Neuronal stem cell (in vitro differentiated cells): ENCODE measurements at regions not wholly inside any gene's neighbourhood (a gene's known extent, or its start where the extent isn't known, plus 50 kb on each side); places are given as distances from the start of the nearest gene placed in this dataset.

Experiments
- DNase-seq: peaks from one replicate; pipeline ENCODE4 v3.0.0-alpha.2; 2013; ENCODE audit warnings: low spot score
- H2AFZ ChIP-seq: one replicate; pipeline ENCODE4 v1.6.1; 2013; ENCODE audit warnings: mild to moderate bottlenecking, low read length, inconsistent platforms
- H2AK5ac ChIP-seq: 2 replicates; pipeline ENCODE4 v1.6.1; 2013; ENCODE audit warnings: low read depth, mild to moderate bottlenecking, inconsistent platforms, low read length, moderate library complexity, mixed read lengths
- H2BK120ac ChIP-seq: 2 replicates; pipeline ENCODE4 v1.6.1; 2013; ENCODE audit warnings: low read depth, mild to moderate bottlenecking, inconsistent platforms, low read length, moderate library complexity, mixed read lengths
- H2BK12ac ChIP-seq: one replicate; pipeline ENCODE4 v1.6.1; 2013; ENCODE audit warnings: low read length, inconsistent platforms
- H2BK15ac ChIP-seq: 2 replicates; pipeline ENCODE4 v1.6.1; 2013; ENCODE audit warnings: mild to moderate bottlenecking, low read length, inconsistent platforms, mixed read lengths
- H2BK5ac ChIP-seq: one replicate; pipeline ENCODE4 v1.6.1; 2013; ENCODE audit warnings: inconsistent platforms, mild to moderate bottlenecking, low read length, moderate library complexity
- H3K14ac ChIP-seq: one replicate; pipeline ENCODE4 v1.6.1; 2013; ENCODE audit warnings: low read length, inconsistent platforms
- H3K18ac ChIP-seq: 2 replicates; pipeline ENCODE4 v1.6.1; 2013; ENCODE audit warnings: low read length, inconsistent platforms
- H3K23ac ChIP-seq: 2 replicates; pipeline ENCODE4 v1.6.1; 2013; ENCODE audit warnings: low read depth, mild to moderate bottlenecking, mixed read lengths, low read length, inconsistent platforms; ENCODE audit not compliant: poor library complexity
- H3K27ac ChIP-seq: replicated peaks from 3 replicates; pipeline ENCODE4 v1.5.1; 2013; ENCODE audit warnings: low read length, inconsistent platforms
- H3K27me3 ChIP-seq, 3 experiments: 2 replicates each; pipeline ENCODE4 v1.6.1; 2013; ENCODE audit warnings: low read length in 3 of 3, mild to moderate bottlenecking in 2 of 3, inconsistent platforms in 1 of 3, low read depth in 1 of 3, mixed read lengths in 1 of 3, moderate library complexity in 1 of 3; ENCODE audit not compliant: control insufficient read depth in 3 of 3, insufficient read depth in 3 of 3
- H3K36me3 ChIP-seq, 2 donors: replicated peaks in 1 of 2; 2 replicates each; pipeline ENCODE4 v1.6.1; 2013; ENCODE audit warnings: low read length in 2 of 2; ENCODE audit not compliant: control insufficient read depth in 2 of 2, insufficient read depth in 2 of 2
- H3K4ac ChIP-seq: 2 replicates; pipeline ENCODE4 v1.6.1; 2013; ENCODE audit warnings: inconsistent platforms, mild to moderate bottlenecking, low read length, moderate library complexity
- H3K4me1 ChIP-seq, 2 donors: 1 replicate in 1 of 2; 2 replicates in 1 of 2; pipeline ENCODE4 v1.6.1; 2013; ENCODE audit warnings: low read length in 2 of 2, low read depth in 1 of 2; ENCODE audit not compliant: control insufficient read depth in 2 of 2, insufficient read depth in 1 of 2
- H3K4me2 ChIP-seq: one replicate; pipeline ENCODE4 v1.6.1; 2013; ENCODE audit warnings: mild to moderate bottlenecking, low read length, inconsistent platforms; ENCODE audit not compliant: insufficient read depth, poor library complexity, severe bottlenecking
- H3K4me3 ChIP-seq, 2 donors: 2 replicates each; pipeline ENCODE4 v1.5.1; 2013; ENCODE audit warnings: low read length in 2 of 2, mild to moderate bottlenecking in 2 of 2, inconsistent platforms in 1 of 2, moderate library complexity in 1 of 2
- H3K79me1 ChIP-seq: one replicate; pipeline ENCODE4 v1.6.1; 2013; ENCODE audit warnings: low read depth, mild to moderate bottlenecking, inconsistent platforms, low read length, moderate library complexity
- H3K9ac ChIP-seq: one replicate; pipeline ENCODE4 v1.6.1; 2013; ENCODE audit warnings: mild to moderate bottlenecking, low read depth, low read length, inconsistent platforms; ENCODE audit not compliant: poor library complexity
- H3K9me3 ChIP-seq, 2 donors: replicated peaks in 1 of 2; 2 replicates each; pipeline versions ENCODE3 to v1.6.1; 2013; ENCODE audit warnings: low read length in 2 of 2, mild to moderate bottlenecking in 2 of 2, inconsistent platforms in 1 of 2, low read depth in 1 of 2, mixed read lengths in 1 of 2, moderate library complexity in 1 of 2; ENCODE audit not compliant: control insufficient read depth in 2 of 2, insufficient read depth in 1 of 2
- H4K8ac ChIP-seq: one replicate; pipeline ENCODE4 v1.6.1; 2013; ENCODE audit warnings: low read depth, mild to moderate bottlenecking, inconsistent platforms, low read length, moderate library complexity
- H4K91ac ChIP-seq: one replicate; pipeline ENCODE4 v1.6.1; 2013; ENCODE audit warnings: low read length, low read depth, mild to moderate bottlenecking, inconsistent platforms; ENCODE audit not compliant: poor library complexity
- WGBS, 2 donors: extraction: QIAGEN DNeasy Blood & Tissue Kit; methylation state at CpG; one replicate each; pipeline ENCODE4 v1.1.7; 2013; ENCODE audit warnings: missing lambda C conversion rate in 2 of 2, mixed read lengths in 1 of 2; ENCODE audit not compliant: insufficient read length in 2 of 2, insufficient replicate concordance in 1 of 2; ENCODE audit errors: extremely low coverage in 2 of 2; 5-methylcytosine and 5-hydroxymethylcytosine counted together

GRCh38 chr4:176906709-176907108 lies 114.0 kb upstream of the VEGFC start:
- Histone ChIP-seq H3K14ac (no peak overlapping the region), H3K79me1 (no peaks in the 10 kb centered on the region), H3K27me3 (no peaks in the 10 kb centered on the region), H2BK120ac (no peak overlapping the region), H2BK15ac (no peak overlapping the region), H2BK12ac (no peak overlapping the region), H3K4me2 (no peak overlapping the region), H3K27ac (no peak overlapping the region), H3K18ac (no peak overlapping the region), H3K4me3 (no peak overlapping the region), H3K36me3 (no peaks in the 10 kb centered on the region), H2AK5ac (no peak overlapping the region), H3K4me1 (no peaks in the 10 kb centered on the region), H3K23ac (no peak overlapping the region), H2BK5ac (no peak overlapping the region), H2AFZ (no peak overlapping the region), H4K8ac (no peak overlapping the region), H3K9ac (no peak overlapping the region), H3K9me3 (no peaks in the 10 kb centered on the region), H4K91ac (no peak overlapping the region), H3K4ac (no peak overlapping the region)
- WGBS, 2 donors: no CpG with 5 or more reads among the region's 7 CpGs
- no peak for DNase-seq

GRCh38 chr4:176910646-176911045 lies 117.9 kb upstream of the VEGFC start:
- Histone ChIP-seq H4K91ac (no peak overlapping the region), H3K18ac (no peak overlapping the region), H3K9ac (no peak overlapping the region), H2BK12ac (no peak overlapping the region), H3K27ac (no peak overlapping the region), H3K9me3 (no peaks in the 10 kb centered on the region), H3K4me1 (no peaks in the 10 kb centered on the region), H3K23ac (no peak overlapping the region), H2BK120ac (no peak overlapping the region), H3K27me3 (no peaks in the 10 kb centered on the region), H3K79me1 (no peaks in the 10 kb centered on the region), H2BK5ac (no peak overlapping the region), H2AK5ac (no peak overlapping the region), H4K8ac (no peak overlapping the region), H3K36me3 (no peaks in the 10 kb centered on the region), H3K4me2 (no peak overlapping the region), H2AFZ (no peak overlapping the region), H3K4ac (no peak overlapping the region), H2BK15ac (no peak overlapping the region), H3K4me3 (no peak overlapping the region), H3K14ac (no peak overlapping the region)
- no peak for DNase-seq
- WGBS, 2 donors: no CpG with 5 or more reads among the region's 2 CpGs

- Histone ChIP-seq H2BK120ac (no peak overlapping the region), H3K14ac (no peak overlapping the region), H3K23ac (no peak overlapping the region), H3K18ac (no peak overlapping the region), H2BK15ac (no peak overlapping the region), H3K79me1 (no peaks in the 10 kb centered on the region), H3K4me1 (no peaks in the 10 kb centered on the region), H3K4me2 (no peak overlapping the region), H3K27me3 (no peaks in the 10 kb centered on the region), H4K8ac (no peak overlapping the region), H2BK5ac (no peak overlapping the region), H3K9ac (no peak overlapping the region), H2AFZ (no peak overlapping the region), H3K27ac (no peak overlapping the region), H2BK12ac (no peak overlapping the region), H3K36me3 (no peaks in the 10 kb centered on the region), H3K4ac (no peak overlapping the region), H2AK5ac (no peak overlapping the region), H3K4me3 (no peak overlapping the region), H3K9me3 (no peaks in the 10 kb centered on the region), H4K91ac (no peak overlapping the region)
- no peak for DNase-seq
- no CpG with 5 or more reads among the region's 2 CpGs for WGBS, 2 donors
Measured at GRCh38 chr4:176919631-176920030, 126.9 kb upstream of the VEGFC start.

GRCh38 chr4:176920694-176921093 lies 128.0 kb upstream of the VEGFC start:
- H2BK15ac ChIP-seq: no peak overlapping the region
- no peak overlapping the region for H2BK120ac ChIP-seq
- no peak overlapping the region for H2AK5ac ChIP-seq
- H3K4me3 ChIP-seq: no peak overlapping the region
- no peaks in the 10 kb centered on the region for H3K79me1 ChIP-seq
- H3K27me3 ChIP-seq: no peaks in the 10 kb centered on the region
- no peak overlapping the region for H3K23ac ChIP-seq
- no peak overlapping the region for H2BK5ac ChIP-seq
- H3K36me3 ChIP-seq: no peaks in the 10 kb centered on the region
- H3K9ac ChIP-seq: no peak overlapping the region
- no peak overlapping the region for H3K27ac ChIP-seq
- no peak overlapping the region for H3K4me2 ChIP-seq
- H3K4me1 ChIP-seq: peaks cover 0 to under 1% of the 10 kb centered on the region in 2 donors
- no CpG with 5 or more reads among the region's 4 CpGs for WGBS, 2 donors
- H2BK12ac ChIP-seq: no peak overlapping the region
- no peak overlapping the region for H4K91ac ChIP-seq
- no peak overlapping the region for H4K8ac ChIP-seq
- no peak overlapping the region for H2AFZ ChIP-seq
- no peak for DNase-seq
- H3K4ac ChIP-seq: no peak overlapping the region
- no peak overlapping the region for H3K14ac ChIP-seq
- H3K9me3 ChIP-seq: no peaks in the 10 kb centered on the region
- no peak overlapping the region for H3K18ac ChIP-seq
